ENCODE measurements at regions not wholly inside any gene's neighbourhood (a gene's known extent, or its start where the extent isn't known, plus 50 kb on each side); places are given as distances from the start of the nearest gene placed in this dataset.

DNA sequence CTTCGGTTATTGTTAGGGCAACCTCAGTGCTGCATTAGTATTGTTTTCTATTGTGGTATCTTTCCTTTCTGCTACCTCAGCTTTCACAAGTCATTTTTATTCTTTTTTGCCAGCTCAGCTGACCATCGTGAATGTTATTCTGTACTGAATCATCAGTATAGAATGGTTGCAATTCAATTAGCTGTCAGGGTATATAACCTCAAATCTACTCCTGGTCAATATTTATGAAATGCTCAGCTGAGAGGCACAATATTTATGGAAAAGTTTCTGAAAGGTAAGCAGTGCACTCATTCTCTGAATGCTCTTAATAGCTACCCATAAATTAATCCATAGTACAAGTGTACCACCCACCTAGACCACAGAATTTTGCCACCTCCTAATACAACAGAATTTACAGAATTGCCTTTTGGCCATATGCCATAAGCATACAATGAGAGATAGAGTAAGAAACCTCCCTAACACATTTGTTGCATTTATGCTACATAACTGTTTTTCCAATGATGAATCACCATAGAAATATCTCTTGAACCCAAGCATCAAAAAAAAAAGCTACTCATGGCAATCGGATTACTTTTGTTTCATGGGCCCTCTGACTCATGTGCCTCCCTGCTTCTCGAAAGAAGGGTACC, 732.6 kb upstream of the CHRM3 start:
- 1% methylated on average over 4 of the region's 4 CpGs for WGBS (ENCODE audit: insufficient coverage, low coverage, missing lambda C conversion rate)
- Histone ChIP-seq H3K27me3 (ENCODE audit: control insufficient read depth in 2 of 2, insufficient read depth in 2 of 2, low read length in 2 of 2) (no peaks in the 10 kb centered on the region), H3K79me2 (ENCODE audit: control insufficient read depth, insufficient read depth, low read length) (no peaks in the 10 kb centered on the region), H3K9ac (ENCODE audit: insufficient read depth in 1 of 2, low read depth in 2 of 2, low read length in 2 of 2) (no peak overlapping the region), H3K4me3 (no peak overlapping the region), H3K9me1 (ENCODE audit: control insufficient read depth, insufficient read depth, low read length) (no peaks in the 10 kb centered on the region), H3K9me3 (replicated peaks; ENCODE audit: control insufficient read depth, insufficient read depth, low read depth, low read length) (no peaks in the 10 kb centered on the region; the same call in 1 of the 2 replicates), H4K20me1 (replicated peaks; ENCODE audit: control insufficient read depth, insufficient read depth, low read length) (no peaks in the 10 kb centered on the region), H2AFZ (ENCODE audit: low read depth, low read length) (no peak overlapping the region), H3K4me2 (ENCODE audit: insufficient read depth, low read length) (no peak overlapping the region), H3K27ac (ENCODE audit: extremely low read depth, low read depth, low read length) (no peak overlapping the region), H3K36me3 (ENCODE audit: control insufficient read depth, insufficient read depth, low read length) (no peaks in the 10 kb centered on the region), H3K4me1 (replicated peaks in 1 of 2; ENCODE audit: control insufficient read depth in 2 of 2, insufficient read depth in 2 of 2, low read length in 2 of 2) (no peaks in the 10 kb centered on the region)
- DNase-seq (ENCODE audit: extremely low read depth in 1 of 4, low spot score in 3 of 4): no peak
- in situ Hi-C loops (cut with MboI): no loop called here
- no peak for FAIRE-seq
- intact Hi-C loops (cut with micrococcal nuclease): no loop called here
- no TSS peak for BruUV-seq (replicated peaks)
- CTCF ChIA-PET (ENCODE audit: low intra/inter-chr PET ratio): no interaction called here
- POLR2A ChIA-PET: no interaction called here
- no peak for ATAC-seq
- TF ChIP-seq CHAMP1 (IDR thresholded peaks at IDR 0.05) (no peak), ZBED1 (IDR thresholded peaks at IDR 0.05) (no peak), ZBTB17 (CRISPR knock-in tag; IDR thresholded peaks at IDR 0.05) (no peak), SRF (CRISPR knock-in tag; IDR thresholded peaks at IDR 0.05) (no peak), CCAR2 (IDR thresholded peaks at IDR 0.05; ENCODE audit: low read depth, low read length) (no peak), ARNT (IDR thresholded peaks at IDR 0.05) (no peak), ZNF444 (CRISPR knock-in tag; IDR thresholded peaks at IDR 0.05) (no peak), HMGN3 (IDR thresholded peaks at IDR 0.05; ENCODE audit: borderline replicate concordance, extremely low read depth, insufficient read length, low read depth, low read length) (no peak), MEF2D (tag; conservative IDR thresholded peaks at IDR 0.05; ENCODE audit: low read depth) (no peak), ASH1L (IDR thresholded peaks at IDR 0.05; ENCODE audit: borderline replicate concordance, low read depth, partially characterized antibody) (no peak), ZNF75A (CRISPR knock-in tag; IDR thresholded peaks at IDR 0.05) (no peak)
- TF ChIP-seq, protein P1, sequence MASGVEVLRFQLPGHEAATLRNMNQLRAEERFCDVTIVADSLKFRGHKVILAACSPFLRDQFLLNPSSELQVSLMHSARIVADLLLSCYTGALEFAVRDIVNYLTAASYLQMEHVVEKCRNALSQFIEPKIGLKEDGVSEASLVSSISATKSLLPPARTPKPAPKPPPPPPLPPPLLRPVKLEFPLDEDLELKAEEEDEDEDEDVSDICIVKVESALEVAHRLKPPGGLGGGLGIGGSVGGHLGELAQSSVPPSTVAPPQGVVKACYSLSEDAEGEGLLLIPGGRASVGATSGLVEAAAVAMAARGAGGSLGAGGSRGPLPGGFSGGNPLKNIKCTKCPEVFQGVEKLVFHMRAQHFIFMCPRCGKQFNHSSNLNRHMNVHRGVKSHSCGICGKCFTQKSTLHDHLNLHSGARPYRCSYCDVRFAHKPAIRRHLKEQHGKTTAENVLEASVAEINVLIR (CRISPR knock-in tag; IDR thresholded peaks at IDR 0.05): no peak
- TF ChIP-seq, protein P2, sequence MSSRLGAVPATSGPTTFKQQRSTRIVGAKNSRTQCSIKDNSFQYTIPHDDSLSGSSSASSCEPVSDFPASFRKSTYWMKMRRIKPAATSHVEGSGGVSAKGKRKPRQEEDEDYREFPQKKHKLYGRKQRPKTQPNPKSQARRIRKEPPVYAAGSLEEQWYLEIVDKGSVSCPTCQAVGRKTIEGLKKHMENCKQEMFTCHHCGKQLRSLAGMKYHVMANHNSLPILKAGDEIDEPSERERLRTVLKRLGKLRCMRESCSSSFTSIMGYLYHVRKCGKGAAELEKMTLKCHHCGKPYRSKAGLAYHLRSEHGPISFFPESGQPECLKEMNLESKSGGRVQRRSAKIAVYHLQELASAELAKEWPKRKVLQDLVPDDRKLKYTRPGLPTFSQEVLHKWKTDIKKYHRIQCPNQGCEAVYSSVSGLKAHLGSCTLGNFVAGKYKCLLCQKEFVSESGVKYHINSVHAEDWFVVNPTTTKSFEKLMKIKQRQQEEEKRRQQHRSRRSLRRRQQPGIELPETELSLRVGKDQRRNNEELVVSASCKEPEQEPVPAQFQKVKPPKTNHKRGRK (tag; IDR thresholded peaks at IDR 0.05): no peak
- TF ChIP-seq, protein P3, sequence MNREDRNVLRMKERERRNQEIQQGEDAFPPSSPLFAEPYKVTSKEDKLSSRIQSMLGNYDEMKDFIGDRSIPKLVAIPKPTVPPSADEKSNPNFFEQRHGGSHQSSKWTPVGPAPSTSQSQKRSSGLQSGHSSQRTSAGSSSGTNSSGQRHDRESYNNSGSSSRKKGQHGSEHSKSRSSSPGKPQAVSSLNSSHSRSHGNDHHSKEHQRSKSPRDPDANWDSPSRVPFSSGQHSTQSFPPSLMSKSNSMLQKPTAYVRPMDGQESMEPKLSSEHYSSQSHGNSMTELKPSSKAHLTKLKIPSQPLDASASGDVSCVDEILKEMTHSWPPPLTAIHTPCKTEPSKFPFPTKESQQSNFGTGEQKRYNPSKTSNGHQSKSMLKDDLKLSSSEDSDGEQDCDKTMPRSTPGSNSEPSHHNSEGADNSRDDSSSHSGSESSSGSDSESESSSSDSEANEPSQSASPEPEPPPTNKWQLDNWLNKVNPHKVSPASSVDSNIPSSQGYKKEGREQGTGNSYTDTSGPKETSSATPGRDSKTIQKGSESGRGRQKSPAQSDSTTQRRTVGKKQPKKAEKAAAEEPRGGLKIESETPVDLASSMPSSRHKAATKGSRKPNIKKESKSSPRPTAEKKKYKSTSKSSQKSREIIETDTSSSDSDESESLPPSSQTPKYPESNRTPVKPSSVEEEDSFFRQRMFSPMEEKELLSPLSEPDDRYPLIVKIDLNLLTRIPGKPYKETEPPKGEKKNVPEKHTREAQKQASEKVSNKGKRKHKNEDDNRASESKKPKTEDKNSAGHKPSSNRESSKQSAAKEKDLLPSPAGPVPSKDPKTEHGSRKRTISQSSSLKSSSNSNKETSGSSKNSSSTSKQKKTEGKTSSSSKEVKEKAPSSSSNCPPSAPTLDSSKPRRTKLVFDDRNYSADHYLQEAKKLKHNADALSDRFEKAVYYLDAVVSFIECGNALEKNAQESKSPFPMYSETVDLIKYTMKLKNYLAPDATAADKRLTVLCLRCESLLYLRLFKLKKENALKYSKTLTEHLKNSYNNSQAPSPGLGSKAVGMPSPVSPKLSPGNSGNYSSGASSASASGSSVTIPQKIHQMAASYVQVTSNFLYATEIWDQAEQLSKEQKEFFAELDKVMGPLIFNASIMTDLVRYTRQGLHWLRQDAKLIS (CRISPR knock-in tag; IDR thresholded peaks at IDR 0.05): no peak

All from K562 (cell line).